ENCODE measurements at regions not wholly inside any gene's neighbourhood (a gene's known extent, or its start where the extent isn't known, plus 50 kb on each side); places are given as distances from the start of the nearest gene placed in this dataset.

DNA sequence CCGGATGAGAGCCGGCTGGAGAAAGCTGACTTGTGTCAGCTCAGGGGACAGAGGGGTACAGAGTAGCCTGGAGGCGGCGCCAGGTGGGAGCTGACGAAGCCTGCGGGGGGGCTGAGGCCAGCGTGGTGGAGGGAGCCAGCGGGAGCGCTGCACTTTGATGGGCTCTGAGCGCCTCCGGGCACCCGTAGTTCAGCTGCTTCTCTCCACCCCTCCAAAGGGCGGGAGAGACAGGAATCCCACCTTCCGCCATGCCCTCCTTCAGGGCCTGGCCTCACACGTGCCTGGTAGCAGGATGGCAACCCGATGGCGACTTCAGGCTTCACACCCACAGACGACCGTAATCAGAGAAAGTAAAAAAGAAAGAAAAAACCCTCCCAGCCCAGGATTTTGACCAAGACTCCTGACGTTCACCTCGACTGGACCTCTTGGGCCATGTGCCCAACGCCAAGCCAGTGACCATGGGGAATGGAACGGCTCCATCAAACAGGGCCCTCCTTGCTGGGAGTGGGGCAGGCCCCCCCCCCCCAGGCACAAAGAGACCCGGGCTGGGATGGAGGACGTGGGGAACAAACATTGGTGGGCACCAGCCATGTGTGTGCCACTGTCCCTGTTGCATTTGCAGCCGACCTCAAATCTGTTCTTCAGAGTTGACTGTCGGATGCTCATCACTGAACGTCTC lies 60.7 kb upstream of the ASAP2 start:
- Histone ChIP-seq H3K9ac (ENCODE audit: low read length) (no peak overlapping the region), H3K4me3 (ENCODE audit: low read depth, low read length, poor library complexity, severe bottlenecking) (no peak overlapping the region), H3K27ac (ENCODE audit: low read depth, low read length, poor library complexity, severe bottlenecking) (no peak overlapping the region), H2AFZ (ENCODE audit: low read length) (no peak overlapping the region), H3K9me2 (ENCODE audit: low read depth, low read length) (no peaks in the 10 kb centered on the region), H3K79me2 (ENCODE audit: insufficient read depth, low read length) (no peaks in the 10 kb centered on the region), H3K27me3 (ENCODE audit: insufficient read depth, low read length) (no peaks in the 10 kb centered on the region), H4K20me1 (ENCODE audit: insufficient read depth, low read length) (no peaks in the 10 kb centered on the region), H3K4me1 (ENCODE audit: insufficient read depth, low read length, severe bottlenecking) (peaks cover 4% of the 10 kb centered on the region), H3K4me2 (ENCODE audit: low read length) (no peak overlapping the region), H3F3A (ENCODE audit: insufficient read depth, low read length) (no peaks in the 10 kb centered on the region), H3K36me3 (ENCODE audit: insufficient read depth, low read length) (no peaks in the 10 kb centered on the region), H3K9me3 (ENCODE audit: low read length) (no peaks in the 10 kb centered on the region)
- TF ChIP-seq EZH2 (IDR thresholded peaks at IDR 0.05; ENCODE audit: borderline replicate concordance, low read length): no peak
- TF ChIP-seq, protein P1, sequence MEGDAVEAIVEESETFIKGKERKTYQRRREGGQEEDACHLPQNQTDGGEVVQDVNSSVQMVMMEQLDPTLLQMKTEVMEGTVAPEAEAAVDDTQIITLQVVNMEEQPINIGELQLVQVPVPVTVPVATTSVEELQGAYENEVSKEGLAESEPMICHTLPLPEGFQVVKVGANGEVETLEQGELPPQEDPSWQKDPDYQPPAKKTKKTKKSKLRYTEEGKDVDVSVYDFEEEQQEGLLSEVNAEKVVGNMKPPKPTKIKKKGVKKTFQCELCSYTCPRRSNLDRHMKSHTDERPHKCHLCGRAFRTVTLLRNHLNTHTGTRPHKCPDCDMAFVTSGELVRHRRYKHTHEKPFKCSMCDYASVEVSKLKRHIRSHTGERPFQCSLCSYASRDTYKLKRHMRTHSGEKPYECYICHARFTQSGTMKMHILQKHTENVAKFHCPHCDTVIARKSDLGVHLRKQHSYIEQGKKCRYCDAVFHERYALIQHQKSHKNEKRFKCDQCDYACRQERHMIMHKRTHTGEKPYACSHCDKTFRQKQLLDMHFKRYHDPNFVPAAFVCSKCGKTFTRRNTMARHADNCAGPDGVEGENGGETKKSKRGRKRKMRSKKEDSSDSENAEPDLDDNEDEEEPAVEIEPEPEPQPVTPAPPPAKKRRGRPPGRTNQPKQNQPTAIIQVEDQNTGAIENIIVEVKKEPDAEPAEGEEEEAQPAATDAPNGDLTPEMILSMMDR (IDR thresholded peaks at IDR 0.05; ENCODE audit: low read length): no peak

DNA sequence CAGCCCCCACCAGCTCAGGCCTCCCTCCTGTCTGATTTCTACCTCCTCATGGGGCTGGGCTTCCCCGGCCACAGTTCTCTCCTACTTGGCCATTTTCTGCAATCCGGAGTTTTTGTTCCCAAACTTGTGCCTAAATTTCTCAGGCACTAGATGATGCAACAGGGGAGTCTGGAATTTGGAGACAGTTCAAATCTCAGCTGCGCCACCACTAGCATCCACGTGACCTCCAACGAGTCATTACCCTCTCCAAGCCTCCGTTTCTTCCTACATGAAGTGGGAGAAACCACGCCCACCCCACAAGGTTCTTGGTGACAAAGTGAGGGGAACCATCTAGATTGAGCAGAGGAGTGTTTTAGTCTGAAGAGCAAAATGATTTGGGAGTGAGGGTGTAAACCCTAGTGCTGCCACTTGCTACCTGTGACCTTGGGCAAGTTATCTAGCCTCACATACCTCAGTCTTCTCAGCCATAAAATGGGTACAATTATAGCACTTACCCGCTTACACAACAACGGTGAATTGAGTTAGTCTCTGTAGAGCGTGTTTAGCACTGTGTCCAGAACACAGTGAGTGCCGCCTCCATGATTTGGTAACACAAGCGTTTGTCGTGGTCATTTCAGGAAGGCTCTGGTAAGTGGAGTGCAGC lies 61.4 kb upstream of the ASAP2 start:
- Histone ChIP-seq H3K9me3 (ENCODE audit: low read length) (no peaks in the 10 kb centered on the region), H3K9me2 (ENCODE audit: low read depth, low read length) (no peaks in the 10 kb centered on the region), H3K27me3 (ENCODE audit: insufficient read depth, low read length) (no peaks in the 10 kb centered on the region), H2AFZ (ENCODE audit: low read length) (no peak overlapping the region), H4K20me1 (ENCODE audit: insufficient read depth, low read length) (no peaks in the 10 kb centered on the region), H3K79me2 (ENCODE audit: insufficient read depth, low read length) (no peaks in the 10 kb centered on the region), H3K4me3 (ENCODE audit: low read depth, low read length, poor library complexity, severe bottlenecking) (no peak overlapping the region), H3K36me3 (ENCODE audit: insufficient read depth, low read length) (no peaks in the 10 kb centered on the region), H3F3A (ENCODE audit: insufficient read depth, low read length) (no peaks in the 10 kb centered on the region), H3K27ac (ENCODE audit: low read depth, low read length, poor library complexity, severe bottlenecking) (no peak overlapping the region), H3K9ac (ENCODE audit: low read length) (no peak overlapping the region), H3K4me1 (ENCODE audit: insufficient read depth, low read length, severe bottlenecking) (peaks cover 4% of the 10 kb centered on the region), H3K4me2 (ENCODE audit: low read length) (no peak overlapping the region)
- no peak for TF ChIP-seq EZH2 (IDR thresholded peaks at IDR 0.05; ENCODE audit: borderline replicate concordance, low read length)
- TF ChIP-seq, protein P1 (IDR thresholded peaks at IDR 0.05; ENCODE audit: low read length): no peak

DNA sequence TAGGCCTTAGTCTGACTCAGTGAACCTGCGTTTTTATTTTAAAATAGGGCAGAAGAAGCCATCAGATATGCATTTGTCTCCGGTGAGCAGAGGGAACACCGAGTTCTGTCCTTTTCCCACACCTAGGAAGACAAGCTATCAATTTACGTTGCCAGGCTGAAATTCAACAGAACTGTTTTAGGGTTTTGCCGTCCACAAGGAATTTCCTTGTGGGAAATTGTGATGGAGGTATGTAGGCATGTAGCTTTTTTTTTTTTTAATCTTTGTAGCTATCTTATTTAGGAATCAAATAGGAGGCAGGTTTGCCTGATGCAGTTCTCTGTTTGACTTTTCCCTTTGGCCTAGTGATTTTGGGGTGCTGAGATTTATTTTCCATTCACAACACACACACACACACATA lies 62.0 kb upstream of the ASAP2 start:
- Histone ChIP-seq H3K27ac (ENCODE audit: low read depth, low read length, poor library complexity, severe bottlenecking) (no peak overlapping the region), H3F3A (ENCODE audit: insufficient read depth, low read length) (no peaks in the 10 kb centered on the region), H2AFZ (ENCODE audit: low read length) (no peak overlapping the region), H3K9me3 (ENCODE audit: low read length) (no peaks in the 10 kb centered on the region), H3K9me2 (ENCODE audit: low read depth, low read length) (no peaks in the 10 kb centered on the region), H3K4me2 (ENCODE audit: low read length) (no peak overlapping the region), H3K9ac (ENCODE audit: low read length) (no peak overlapping the region), H3K36me3 (ENCODE audit: insufficient read depth, low read length) (no peaks in the 10 kb centered on the region), H3K4me1 (ENCODE audit: insufficient read depth, low read length, severe bottlenecking) (peaks cover 4% of the 10 kb centered on the region), H4K20me1 (ENCODE audit: insufficient read depth, low read length) (no peaks in the 10 kb centered on the region), H3K4me3 (ENCODE audit: low read depth, low read length, poor library complexity, severe bottlenecking) (no peak overlapping the region), H3K27me3 (ENCODE audit: insufficient read depth, low read length) (no peaks in the 10 kb centered on the region), H3K79me2 (ENCODE audit: insufficient read depth, low read length) (no peaks in the 10 kb centered on the region)
- TF ChIP-seq EZH2 (IDR thresholded peaks at IDR 0.05; ENCODE audit: borderline replicate concordance, low read length): no peak
- TF ChIP-seq, protein P1 (IDR thresholded peaks at IDR 0.05; ENCODE audit: low read length): no peak
